OCI-LY1 (cell line): ENCODE measurements at regions not wholly inside any gene's neighbourhood (a gene's known extent, or its start where the extent isn't known, plus 50 kb on each side); places are given as distances from the start of the nearest gene placed in this dataset.

Experiments used
- H2AFZ ChIP-seq: fragments of 200-600 bp; sonication (generic), shearing (Covaris generic); 2 replicates; pipeline ENCODE4 v1.6.0; 2014; ENCODE audit warnings: antibody characterized with exemption, mild to moderate bottlenecking, low read length
- H3F3A ChIP-seq: fragments of 200-600 bp; sonication (generic), shearing (Covaris generic); 2 replicates; pipeline ENCODE4 v1.6.0; 2014; ENCODE audit warnings: mild to moderate bottlenecking, antibody characterized with exemption, low read length, moderate library complexity; ENCODE audit not compliant: insufficient read depth
- H3K27ac ChIP-seq: fragments of 200-600 bp; sonication (generic); 2 replicates; pipeline ENCODE4 v1.5.1; 2014; ENCODE audit warnings: low read length, mixed run types, mild to moderate bottlenecking, low read depth; ENCODE audit not compliant: poor library complexity, severe bottlenecking
- H3K27me3 ChIP-seq: fragments of 200-600 bp; sonication (generic); 2 replicates; pipeline ENCODE4 v1.6.0; 2014; ENCODE audit warnings: antibody characterized with exemption, mild to moderate bottlenecking, low read length, moderate library complexity; ENCODE audit not compliant: insufficient read depth
- H3K36me3 ChIP-seq: fragments of 200-600 bp; sonication (generic); 2 replicates; pipeline ENCODE4 v1.6.1; 2014; ENCODE audit warnings: mild to moderate bottlenecking, antibody characterized with exemption, low read length, moderate library complexity, mixed read lengths; ENCODE audit not compliant: insufficient read depth
- H3K4me1 ChIP-seq: fragments of 200-600 bp; sonication (generic); 2 replicates; pipeline ENCODE4 v1.5.1; 2014; ENCODE audit warnings: mild to moderate bottlenecking, low read length, moderate library complexity; ENCODE audit not compliant: insufficient read depth, severe bottlenecking
- H3K4me2 ChIP-seq: fragments of 200-600 bp; sonication (generic), shearing (Covaris generic); 2 replicates; pipeline ENCODE4 v1.6.1; 2014; ENCODE audit warnings: low read length
- H3K4me3 ChIP-seq: fragments of 200-600 bp; sonication (generic); 2 replicates; pipeline ENCODE4 v1.5.1; 2014; ENCODE audit warnings: low read length, low read depth, mild to moderate bottlenecking, mixed read lengths; ENCODE audit not compliant: poor library complexity, severe bottlenecking
- H3K79me2 ChIP-seq: fragments of 200-600 bp; shearing (Covaris generic); 2 replicates; pipeline ENCODE4 v1.6.1; 2016; ENCODE audit warnings: mixed run types, low read length, mixed read lengths; ENCODE audit not compliant: insufficient read depth
- H3K9ac ChIP-seq: fragments of 200-600 bp; sonication (generic), shearing (Covaris generic); 2 replicates; pipeline ENCODE4 v1.6.1; 2014; ENCODE audit warnings: mild to moderate bottlenecking, low read length, mixed read lengths
- H3K9me2 ChIP-seq: fragments of 200-600 bp; sonication (generic), shearing (Covaris generic); 2 replicates; pipeline ENCODE4 v1.6.1; 2014; ENCODE audit warnings: low read depth, mild to moderate bottlenecking, low read length, mixed read lengths
- H3K9me3 ChIP-seq: fragments of 200-600 bp; shearing (Covaris generic); 2 replicates; pipeline ENCODE4 v1.6.1; 2014; ENCODE audit warnings: low read length, mixed read lengths
- H4K20me1 ChIP-seq: fragments of 200-600 bp; sonication (generic), shearing (Covaris generic); 2 replicates; pipeline ENCODE4 v1.6.0; 2016; ENCODE audit warnings: mild to moderate bottlenecking, low read length; ENCODE audit not compliant: insufficient read depth
- CTCF ChIP-seq: fragments of 200-600 bp; sonication (generic), shearing (Covaris generic); IDR thresholded peaks from 2 replicates; pipeline ENCODE4 v1.5.1; 2017; ENCODE audit warnings: mild to moderate bottlenecking, antibody characterized with exemption, low read length, moderate library complexity, mixed read lengths
- EZH2 ChIP-seq: fragments of 200-600 bp; sonication (generic), shearing (Covaris generic); IDR thresholded peaks from 2 replicates; pipeline ENCODE4 v1.8.0; 2017; ENCODE audit warnings: borderline replicate concordance, mixed run types, mild to moderate bottlenecking, antibody characterized with exemption, low read length, moderate library complexity, mixed read lengths

- TF ChIP-seq CTCF (no peak), EZH2 (no peak)
- Histone ChIP-seq H3K9ac (no peak overlapping the region), H3F3A (no peaks in the 10 kb centered on the region), H3K4me3 (no peak overlapping the region), H3K79me2 (no peaks in the 10 kb centered on the region), H4K20me1 (no peaks in the 10 kb centered on the region), H2AFZ (no peak overlapping the region), H3K9me2 (no peaks in the 10 kb centered on the region), H3K4me2 (no peak overlapping the region), H3K27me3 (no peaks in the 10 kb centered on the region), H3K9me3 (no peaks in the 10 kb centered on the region), H3K27ac (no peak overlapping the region), H3K36me3 (no peaks in the 10 kb centered on the region), H3K4me1 (no peaks in the 10 kb centered on the region)
Measured at GRCh38 chr13:61021838-61022237, 393.8 kb downstream of the PCDH20 start.

GRCh38 chr13:61013796-61014195 lies 401.9 kb downstream of the PCDH20 start:
- H3K79me2 ChIP-seq, result no peaks in the 10 kb centered on the region
- H3K36me3 ChIP-seq, result no peaks in the 10 kb centered on the region
- H3K4me1 ChIP-seq, result no peaks in the 10 kb centered on the region
- H3K27me3 ChIP-seq, result no peaks in the 10 kb centered on the region
- no peak overlapping the region for H3K4me2 ChIP-seq
- H3K9me3 ChIP-seq, result no peaks in the 10 kb centered on the region
- no peaks in the 10 kb centered on the region for H3F3A ChIP-seq
- no peak overlapping the region for H3K27ac ChIP-seq
- TF ChIP-seq CTCF (no peak), EZH2 (no peak)
- H4K20me1 ChIP-seq, result no peaks in the 10 kb centered on the region
- no peaks in the 10 kb centered on the region for H3K9me2 ChIP-seq
- no peak overlapping the region for H2AFZ ChIP-seq
- no peak overlapping the region for H3K9ac ChIP-seq
- no peak overlapping the region for H3K4me3 ChIP-seq

- Histone ChIP-seq H3F3A (no peaks in the 10 kb centered on the region), H3K4me3 (no peak overlapping the region), H3K9me3 (no peaks in the 10 kb centered on the region), H2AFZ (no peak overlapping the region), H3K36me3 (no peaks in the 10 kb centered on the region), H3K4me2 (no peak overlapping the region), H4K20me1 (no peaks in the 10 kb centered on the region), H3K79me2 (no peaks in the 10 kb centered on the region), H3K9ac (no peak overlapping the region), H3K27ac (no peak overlapping the region), H3K27me3 (no peaks in the 10 kb centered on the region), H3K9me2 (no peaks in the 10 kb centered on the region), H3K4me1 (no peaks in the 10 kb centered on the region)
- TF ChIP-seq CTCF (no peak), EZH2 (no peak)
Measured at GRCh38 chr13:61010358-61010757, 405.3 kb downstream of the PCDH20 start.
